H9 (cell line): ENCODE measurements at regions not wholly inside any gene's neighbourhood (a gene's known extent, or its start where the extent isn't known, plus 50 kb on each side); places are given as distances from the start of the nearest gene placed in this dataset.

Source experiments
- DNase-seq: peaks from one replicate; pipeline ENCODE4 v3.0.0-alpha.2; 2017
- H2AFZ ChIP-seq: one replicate; pipeline ENCODE4 v1.6.1; 2013; ENCODE audit warnings: mild to moderate bottlenecking, low read length, control low read depth, moderate library complexity
- H2AK5ac ChIP-seq: 2 replicates; pipeline ENCODE4 v1.6.1; 2013; ENCODE audit warnings: low read length, control low read depth, mixed read lengths; ENCODE audit not compliant: insufficient read length
- H2BK120ac ChIP-seq: one replicate; pipeline ENCODE4 v1.6.1; 2013; ENCODE audit warnings: low read depth, mild to moderate bottlenecking, low read length, control low read depth, inconsistent platforms; ENCODE audit not compliant: poor library complexity, severe bottlenecking
- H2BK12ac ChIP-seq: 2 replicates; pipeline ENCODE4 v1.6.1; 2013; ENCODE audit warnings: low read length, control low read depth, mixed read lengths, low read depth; ENCODE audit not compliant: insufficient read length
- H2BK15ac ChIP-seq: 2 replicates; pipeline ENCODE4 v1.6.1; 2013; ENCODE audit warnings: low read depth, low read length, control low read depth
- H2BK20ac ChIP-seq: one replicate; pipeline ENCODE4 v1.6.1; 2013; ENCODE audit warnings: low read depth, mild to moderate bottlenecking, low read length, control low read depth, inconsistent platforms; ENCODE audit not compliant: poor library complexity, severe bottlenecking
- H2BK5ac ChIP-seq: 2 replicates; pipeline ENCODE4 v1.6.1; 2013; ENCODE audit warnings: low read length, control low read depth, mixed read lengths; ENCODE audit not compliant: insufficient read length
- H3K14ac ChIP-seq: 2 replicates; pipeline ENCODE4 v1.6.1; 2013; ENCODE audit warnings: low read length, control low read depth; ENCODE audit not compliant: insufficient read depth
- H3K18ac ChIP-seq: 2 replicates; pipeline ENCODE4 v1.6.1; 2013; ENCODE audit warnings: low read depth, mild to moderate bottlenecking, mixed read lengths, low read length, control low read depth; ENCODE audit not compliant: insufficient read length
- H3K23ac ChIP-seq: 2 replicates; pipeline ENCODE4 v1.6.1; 2013; ENCODE audit warnings: low read length, control low read depth, mixed read lengths, low read depth; ENCODE audit not compliant: insufficient read length
- H3K23me2 ChIP-seq: 2 replicates; pipeline ENCODE4 v1.6.1; 2013; ENCODE audit warnings: low read depth, mild to moderate bottlenecking, mixed read lengths, low read length, control low read depth; ENCODE audit not compliant: insufficient read length, poor library complexity, severe bottlenecking
- H3K27ac ChIP-seq: 2 replicates; pipeline ENCODE4 v1.5.1; 2013; ENCODE audit warnings: low read length, control low read depth, mixed read lengths, low read depth; ENCODE audit not compliant: insufficient read length
- H3K27me3 ChIP-seq: 2 replicates; pipeline ENCODE4 v1.6.1; 2013; ENCODE audit warnings: low read length, control low read depth, inconsistent platforms; ENCODE audit not compliant: insufficient read depth
- H3K4ac ChIP-seq: 2 replicates; pipeline ENCODE4 v1.6.1; 2013; ENCODE audit warnings: low read depth, mild to moderate bottlenecking, control low read depth, inconsistent platforms, low read length, moderate library complexity
- H3K4me1 ChIP-seq: 2 replicates; pipeline ENCODE4 v1.6.1; 2013; ENCODE audit warnings: low read length, control low read depth, inconsistent platforms; ENCODE audit not compliant: insufficient read depth
- H3K4me2 ChIP-seq: 2 replicates; pipeline ENCODE4 v1.6.1; 2013; ENCODE audit warnings: low read length, control low read depth, mixed read lengths; ENCODE audit not compliant: insufficient read length, insufficient read depth
- H3K56ac ChIP-seq: 2 replicates; pipeline ENCODE4 v1.6.1; 2013; ENCODE audit warnings: low read depth, mild to moderate bottlenecking, mixed read lengths, low read length, control low read depth; ENCODE audit not compliant: insufficient read length
- H3K79me1 ChIP-seq: 2 replicates; pipeline ENCODE4 v1.6.1; 2013; ENCODE audit warnings: low read depth, mild to moderate bottlenecking, moderate library complexity, low read length, control low read depth, inconsistent platforms; ENCODE audit not compliant: insufficient read depth, poor library complexity, severe bottlenecking
- H3K79me2 ChIP-seq: 2 replicates; pipeline ENCODE4 v1.6.1; 2013; ENCODE audit warnings: low read length, control low read depth, inconsistent platforms; ENCODE audit not compliant: insufficient read depth
- H3K9ac ChIP-seq: 2 replicates; pipeline ENCODE4 v1.6.1; 2013; ENCODE audit warnings: low read length, control low read depth, mixed read lengths; ENCODE audit not compliant: insufficient read length; ENCODE audit errors: extremely low read depth
- H3K9me3 ChIP-seq: one replicate; pipeline ENCODE4 v1.6.1; 2013; ENCODE audit warnings: low read depth, low read length, inconsistent platforms; ENCODE audit not compliant: control insufficient read depth
- H3T11ph ChIP-seq: one replicate; pipeline ENCODE4 v1.6.1; 2013; ENCODE audit warnings: mild to moderate bottlenecking, low read length, control low read depth, inconsistent platforms
- H4K20me1 ChIP-seq: one replicate; pipeline ENCODE4 v1.6.1; 2013; ENCODE audit not compliant: control insufficient read depth, insufficient read length, insufficient read depth
- H4K5ac ChIP-seq: 2 replicates; pipeline ENCODE4 v1.6.1; 2013; ENCODE audit warnings: low read depth, mild to moderate bottlenecking, mixed read lengths, low read length, control low read depth; ENCODE audit not compliant: insufficient read length
- H4K8ac ChIP-seq: replicated peaks from 2 replicates; pipeline ENCODE4 v1.6.1; 2013; ENCODE audit warnings: low read length, control low read depth, mixed read lengths, low read depth; ENCODE audit not compliant: insufficient read length
- H4K91ac ChIP-seq: 2 replicates; pipeline ENCODE4 v1.6.1; 2013; ENCODE audit warnings: low read depth, mild to moderate bottlenecking, moderate library complexity, mixed read lengths, low read length, control low read depth; ENCODE audit not compliant: insufficient read length
- H3K27ac Mint-ChIP-seq, 3 experiments: 2 replicates in 2 of 3; 3 replicates in 1 of 3; pipeline ENCODE4 v1.8.0; 2020 to 2021; ENCODE audit warnings: mixed read lengths in 3 of 3, mild to moderate bottlenecking in 1 of 3, moderate library complexity in 1 of 3
- H3K27me3 Mint-ChIP-seq: 2 replicates; pipeline ENCODE4 v1.8.0; 2021; ENCODE audit warnings: low read depth, mild to moderate bottlenecking, moderate library complexity, mixed read lengths
- H3K36me3 Mint-ChIP-seq, 3 experiments: 2 replicates in 2 of 3; 3 replicates in 1 of 3; pipeline ENCODE4 v1.8.0; 2020 to 2021; ENCODE audit warnings: low read depth in 3 of 3, mixed read lengths in 3 of 3; ENCODE audit not compliant: insufficient read depth in 1 of 3
- H3K4me1 Mint-ChIP-seq, 2 experiments: 2 replicates each; pipeline ENCODE4 v1.8.0; 2020; ENCODE audit warnings: mixed read lengths in 2 of 2
- H3K4me3 Mint-ChIP-seq, 2 experiments: 2 replicates in 1 of 2; 3 replicates in 1 of 2; pipeline ENCODE4 v1.8.0; 2020 to 2021; ENCODE audit warnings: mild to moderate bottlenecking in 2 of 2, mixed read lengths in 2 of 2, moderate library complexity in 1 of 2
- H3K9me3 Mint-ChIP-seq, 2 experiments: 2 replicates in 1 of 2; 3 replicates in 1 of 2; pipeline ENCODE4 v1.8.0; 2020; ENCODE audit warnings: mild to moderate bottlenecking in 2 of 2, mixed read lengths in 2 of 2, moderate library complexity in 1 of 2
- TF ChIP-seq, protein P1 (sequence below): fragments of 200-600 bp; sonication (generic); conservative IDR thresholded peaks from 3 replicates; pipeline ENCODE4 v1.8.0; 2021; ENCODE audit warnings: antibody characterized with exemption, mild to moderate bottlenecking

GRCh38 chr3:168585544-168585943 lies 489.8 kb upstream of the GOLIM4 start:
- H3K27me3 ChIP-seq: no peaks in the 10 kb centered on the region
- no peak overlapping the region for H3K4me2 ChIP-seq
- H3T11ph ChIP-seq: no peak overlapping the region
- H3K14ac ChIP-seq: no peak overlapping the region
- no peak overlapping the region for H3K18ac ChIP-seq
- no peak overlapping the region for H2BK12ac ChIP-seq
- Mint-ChIP-seq H3K27ac (peak overlapping the region in 2 of 3 experiments; percentile 3 to 12; a peak in 1 of 7 replicates), H3K27me3 (no peaks in the 10 kb centered on the region), H3K36me3 (no peaks in the 10 kb centered on the region; a peak in 1 of 7 replicates), H3K4me1 (peaks cover 34 to 40% of the 10 kb centered on the region in 2 experiments), H3K9me3 (no peaks in the 10 kb centered on the region), H3K4me3 (no peak overlapping the region)
- H4K91ac ChIP-seq: no peak overlapping the region
- H3K9me3 ChIP-seq: no peaks in the 10 kb centered on the region
- H4K5ac ChIP-seq: no peak overlapping the region
- no peak overlapping the region for H2BK120ac ChIP-seq
- no peak overlapping the region for H3K9ac ChIP-seq
- no peak overlapping the region for H4K8ac ChIP-seq
- no peaks in the 10 kb centered on the region for H3K23me2 ChIP-seq
- no peak overlapping the region for H3K56ac ChIP-seq
- H2AFZ ChIP-seq: no peak overlapping the region
- no peaks in the 10 kb centered on the region for H3K79me2 ChIP-seq
- no peak overlapping the region for H2BK15ac ChIP-seq
- no peak overlapping the region for H3K4ac ChIP-seq
- peaks cover 4% of the 10 kb centered on the region; the same call in 1 of the 2 replicates for H3K4me1 ChIP-seq
- H2BK20ac ChIP-seq: no peak overlapping the region
- DNase-seq: no peak
- H3K23ac ChIP-seq: no peak overlapping the region
- H3K27ac ChIP-seq: no peak overlapping the region
- H2BK5ac ChIP-seq: no peak overlapping the region
- H3K79me1 ChIP-seq: no peaks in the 10 kb centered on the region
- H4K20me1 ChIP-seq: no peaks in the 10 kb centered on the region
- TF ChIP-seq, protein P1, sequence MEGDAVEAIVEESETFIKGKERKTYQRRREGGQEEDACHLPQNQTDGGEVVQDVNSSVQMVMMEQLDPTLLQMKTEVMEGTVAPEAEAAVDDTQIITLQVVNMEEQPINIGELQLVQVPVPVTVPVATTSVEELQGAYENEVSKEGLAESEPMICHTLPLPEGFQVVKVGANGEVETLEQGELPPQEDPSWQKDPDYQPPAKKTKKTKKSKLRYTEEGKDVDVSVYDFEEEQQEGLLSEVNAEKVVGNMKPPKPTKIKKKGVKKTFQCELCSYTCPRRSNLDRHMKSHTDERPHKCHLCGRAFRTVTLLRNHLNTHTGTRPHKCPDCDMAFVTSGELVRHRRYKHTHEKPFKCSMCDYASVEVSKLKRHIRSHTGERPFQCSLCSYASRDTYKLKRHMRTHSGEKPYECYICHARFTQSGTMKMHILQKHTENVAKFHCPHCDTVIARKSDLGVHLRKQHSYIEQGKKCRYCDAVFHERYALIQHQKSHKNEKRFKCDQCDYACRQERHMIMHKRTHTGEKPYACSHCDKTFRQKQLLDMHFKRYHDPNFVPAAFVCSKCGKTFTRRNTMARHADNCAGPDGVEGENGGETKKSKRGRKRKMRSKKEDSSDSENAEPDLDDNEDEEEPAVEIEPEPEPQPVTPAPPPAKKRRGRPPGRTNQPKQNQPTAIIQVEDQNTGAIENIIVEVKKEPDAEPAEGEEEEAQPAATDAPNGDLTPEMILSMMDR: no peak
- H2AK5ac ChIP-seq: no peak overlapping the region
